Left lung (tissue), 4 donors: ENCODE measurements at regions not wholly inside any gene's neighbourhood (a gene's known extent, or its start where the extent isn't known, plus 50 kb on each side); places are given as distances from the start of the nearest gene placed in this dataset.

Experiments used
- ATAC-seq: fragments of 200-7000 bp; cut with Tn5 transposase; one replicate; pipeline ENCODE4 v1.9.1; 2020; ENCODE audit warnings: moderate library complexity
- DNase-seq, 4 donors: peaks; one replicate each; pipeline ENCODE4 v3.0.0-alpha.2; 2013 to 2020
- H3K27ac ChIP-seq, 2 donors: fragments of 200-600 bp; sonication (generic) in 1 of 2; one replicate each; pipeline versions ENCODE4 v1.5.0 to v1.8.0; 2020 to 2021
- H3K27me3 ChIP-seq, 2 donors: fragments of 200-600 bp; sonication (generic) in 1 of 2; one replicate each; pipeline versions ENCODE4 v1.5.0 to v1.8.0; 2020 to 2021
- H3K36me3 ChIP-seq, 2 donors: fragments of 200-600 bp; sonication (generic) in 1 of 2; one replicate each; pipeline versions ENCODE4 v1.5.0 to v1.8.0; 2020 to 2021
- H3K4me1 ChIP-seq, 2 donors: fragments of 200-600 bp; one replicate each; pipeline ENCODE4 v1.8.0; 2021
- H3K4me3 ChIP-seq, 2 donors: fragments of 200-600 bp; sonication (generic) in 1 of 2; one replicate each; pipeline versions ENCODE4 v1.5.0 to v1.8.0; 2020 to 2021; ENCODE audit warnings: mild to moderate bottlenecking in 1 of 2
- H3K9me3 ChIP-seq, 2 donors: fragments of 200-600 bp; sonication (generic) in 1 of 2; one replicate each; pipeline versions ENCODE4 v1.5.0 to v1.8.0; 2020 to 2021
- CTCF ChIP-seq, 2 donors: fragments of 200-600 bp; sonication (generic) in 1 of 2; IDR thresholded peaks; one replicate each; pipeline versions ENCODE4 v1.5.0 to v1.8.0; 2021; ENCODE audit warnings: antibody characterized with exemption in 2 of 2
- intact Hi-C, 2 donors: fragments of 100-400 bp; cut with DNase I; formaldehyde crosslinking; loops; one replicate each; pipeline versions ENCODE4 v1.11.2 to v1.14.2; 2022
- donor health status: DM: no; HTN: yes; CAD: no.
- donor health status: DM: no; HTN: no; CAD: no.

GRCh38 chr1:30255111-30255724 is 468.2 kb downstream of the MATN1 start:
- H3K27me3 ChIP-seq = peaks cover 0 to 89% of the 10 kb centered on the region in 2 donors
- DNase-seq (no peak), ATAC-seq (no peak)
- intact Hi-C loops = no loop called here
- H3K27ac ChIP-seq = no peak overlapping the region
- no peaks in the 10 kb centered on the region for H3K36me3 ChIP-seq
- no peaks in the 10 kb centered on the region for H3K4me1 ChIP-seq
- no peaks in the 10 kb centered on the region for H3K9me3 ChIP-seq
- no peak for TF ChIP-seq CTCF (IDR thresholded peaks at IDR 0.05)
- H3K4me3 ChIP-seq = no peak overlapping the region

- Histone ChIP-seq H3K27me3 (peaks cover 0 to 81% of the 10 kb centered on the region in 2 donors), H3K4me1 (no peaks in the 10 kb centered on the region), H3K36me3 (no peaks in the 10 kb centered on the region), H3K27ac (no peak overlapping the region), H3K9me3 (no peaks in the 10 kb centered on the region), H3K4me3 (no peak overlapping the region)
- ATAC-seq (no peak), DNase-seq (no peak)
- TF ChIP-seq CTCF (IDR thresholded peaks at IDR 0.05) = no peak
- intact Hi-C loops = no loop called here
Measured at GRCh38 chr1:30253807-30254440, 469.5 kb downstream of the MATN1 start.

- DNase-seq (no peak), ATAC-seq (no peak)
- Histone ChIP-seq H3K9me3 (no peaks in the 10 kb centered on the region), H3K27me3 (peaks cover 0 to 77% of the 10 kb centered on the region in 2 donors), H3K27ac (no peak overlapping the region), H3K4me1 (no peaks in the 10 kb centered on the region), H3K4me3 (no peak overlapping the region), H3K36me3 (no peaks in the 10 kb centered on the region)
- TF ChIP-seq CTCF (IDR thresholded peaks at IDR 0.05) = no peak
- intact Hi-C loops = no loop called here
Measured at GRCh38 chr1:30253361-30253760, 470.0 kb downstream of the MATN1 start.

GRCh38 chr1:30250984-30251850 is 472.2 kb downstream of the MATN1 start:
- no peak for DNase-seq
- Histone ChIP-seq H3K4me1 (no peaks in the 10 kb centered on the region), H3K27ac (no peak overlapping the region), H3K36me3 (no peaks in the 10 kb centered on the region), H3K9me3 (no peaks in the 10 kb centered on the region), H3K4me3 (no peak overlapping the region), H3K27me3 (peaks cover 0 to 72% of the 10 kb centered on the region in 2 donors)
- no peak for ATAC-seq
- intact Hi-C loops = no loop called here
- TF ChIP-seq CTCF (IDR thresholded peaks at IDR 0.05) = no peak
